Breast epithelium (tissue), 3 donors: ENCODE measurements at regions not wholly inside any gene's neighbourhood (a gene's known extent, or its start where the extent isn't known, plus 50 kb on each side); places are given as distances from the start of the nearest gene placed in this dataset.

ENCODE experiments used
- CTCF ChIP-seq, 3 donors: fragments of 450-650 bp; IDR thresholded peaks; one replicate each; pipeline ENCODE4 v1.5.1; 2016 to 2017; ENCODE audit warnings: antibody characterized with exemption in 3 of 3, mild to moderate bottlenecking in 3 of 3, moderate library complexity in 3 of 3
- POLR2AphosphoS5 ChIP-seq, 3 donors: sonication (generic); formaldehyde crosslinking; IDR thresholded peaks; one replicate each; pipeline ENCODE4 v1.6.1; 2017; ENCODE audit warnings: antibody characterized with exemption in 3 of 3

- TF ChIP-seq CTCF (IDR thresholded peaks at IDR 0.05) (no peak), POLR2AphosphoS5 (IDR thresholded peaks at IDR 0.05) (no peak)
Measured at GRCh38 chr10:64039198-64039597, 518.0 kb downstream of the REEP3 start.
